Sigmoid colon (tissue), 4 donors: ENCODE measurements at regions not wholly inside any gene's neighbourhood (a gene's known extent, or its start where the extent isn't known, plus 50 kb on each side); places are given as distances from the start of the nearest gene placed in this dataset.

ENCODE experiments used
- CTCF ChIP-seq, 4 experiments: fragments of 450-650 bp in 3 of 4; fragments of 200-600 bp in 1 of 4; IDR thresholded peaks; one replicate each; pipeline ENCODE4 v1.5.1; 2016 to 2019; ENCODE audit warnings: antibody characterized with exemption in 4 of 4, mild to moderate bottlenecking in 3 of 4, moderate library complexity in 2 of 4
- EP300 ChIP-seq, 4 donors: sonication (generic); formaldehyde crosslinking; IDR thresholded peaks; one replicate each; pipeline ENCODE4 v1.6.1; 2017; ENCODE audit warnings: antibody characterized with exemption in 4 of 4
- POLR2A ChIP-seq, 2 donors: fragments of 450-650 bp; IDR thresholded peaks; one replicate each; pipeline ENCODE4 v1.6.1; 2016; ENCODE audit warnings: antibody characterized with exemption in 2 of 2, mild to moderate bottlenecking in 2 of 2, moderate library complexity in 2 of 2
- POLR2AphosphoS5 ChIP-seq, 4 donors: sonication (generic); formaldehyde crosslinking; IDR thresholded peaks; one replicate each; pipeline ENCODE4 v1.6.1; 2017; ENCODE audit warnings: antibody characterized with exemption in 4 of 4

GRCh38 chr9:75488719-75489110 lies 400.4 kb downstream of the OSTF1 start:
- no peak for TF ChIP-seq CTCF (IDR thresholded peaks at IDR 0.05)
- no peak for TF ChIP-seq POLR2AphosphoS5 (IDR thresholded peaks at IDR 0.05)
- TF ChIP-seq POLR2A (IDR thresholded peaks at IDR 0.05): no peak
- no peak for TF ChIP-seq EP300 (IDR thresholded peaks at IDR 0.05)
